CD1c-positive myeloid dendritic cell (primary cell): ENCODE measurements at regions not wholly inside any gene's neighbourhood (a gene's known extent, or its start where the extent isn't known, plus 50 kb on each side); places are given as distances from the start of the nearest gene placed in this dataset.
"Not testable (repeated sequence)": the region's sequence is repeated elsewhere in the genome, so short reads cannot be mapped to it uniquely, and the experiment has no call there.

Experiments used
- DNase-seq: peaks from one replicate; pipeline ENCODE4 v3.0.0-alpha.2; 2016; ENCODE audit errors: extremely low spot score

DNA sequence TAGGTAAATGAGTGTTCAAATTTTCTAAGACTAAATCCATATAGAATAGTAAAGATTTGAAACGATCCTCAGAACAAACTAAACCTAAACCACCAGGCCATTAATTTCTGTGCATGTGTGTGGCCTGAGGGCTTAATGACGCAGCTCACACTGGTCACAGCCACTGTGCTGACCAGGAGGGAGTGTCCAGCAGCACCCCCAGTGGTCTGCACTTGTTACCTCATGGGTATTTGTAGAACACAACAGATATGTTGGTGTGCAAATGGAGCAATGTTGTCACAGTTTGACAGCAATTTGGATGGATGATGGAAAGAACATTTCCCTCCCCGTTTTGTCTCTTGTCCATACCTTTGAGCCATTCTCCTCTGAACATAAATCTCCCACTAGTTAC is 122.4 kb upstream of the EXOC2 start:
- DNase-seq, result no peak

DNA sequence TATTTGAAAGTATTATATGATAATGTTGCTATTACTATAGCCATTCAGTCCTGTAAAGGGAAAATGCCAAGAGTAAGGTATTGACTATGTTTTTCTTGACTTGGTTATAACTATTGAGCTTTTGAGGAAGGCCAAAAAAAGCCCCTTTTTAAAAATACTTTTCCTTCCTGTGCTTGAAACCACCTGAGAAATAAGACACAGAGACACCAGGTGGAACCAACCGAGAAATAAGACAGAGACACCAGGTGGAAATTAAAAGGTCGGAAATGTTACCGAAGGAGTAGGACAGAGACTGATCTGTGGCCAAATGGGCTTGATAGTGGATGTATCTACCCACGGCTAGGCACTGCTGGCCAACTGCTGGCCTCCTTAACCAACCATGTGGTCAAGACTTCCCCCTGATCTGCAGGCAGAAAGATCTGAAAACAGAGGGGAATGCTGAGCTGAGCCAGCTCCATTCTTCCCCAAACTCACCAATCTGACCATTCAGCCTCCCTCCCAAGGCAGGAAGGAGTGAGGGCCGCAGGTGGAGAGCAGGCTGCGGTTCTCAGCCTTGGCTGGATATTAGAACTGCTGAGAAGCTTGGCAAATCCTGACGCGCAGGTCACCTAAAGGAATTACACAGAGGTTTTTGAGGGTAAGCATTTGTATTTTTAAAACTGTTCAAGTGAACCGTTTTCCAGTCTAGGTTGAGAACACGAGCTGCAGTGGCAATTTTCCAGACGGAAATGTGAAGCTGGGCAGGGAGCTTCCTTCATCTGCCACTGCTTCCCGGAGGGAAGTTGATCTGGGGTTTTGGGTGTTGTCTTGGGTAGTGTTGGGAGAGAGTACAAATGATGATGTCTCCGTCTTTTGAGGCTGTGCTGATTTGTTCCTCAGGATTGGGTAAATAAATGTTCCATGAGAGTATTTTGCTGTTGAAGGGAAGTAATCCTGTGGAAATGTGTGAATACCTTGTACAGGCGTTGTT is 121.7 kb upstream of the EXOC2 start:
- no peak for DNase-seq

DNA sequence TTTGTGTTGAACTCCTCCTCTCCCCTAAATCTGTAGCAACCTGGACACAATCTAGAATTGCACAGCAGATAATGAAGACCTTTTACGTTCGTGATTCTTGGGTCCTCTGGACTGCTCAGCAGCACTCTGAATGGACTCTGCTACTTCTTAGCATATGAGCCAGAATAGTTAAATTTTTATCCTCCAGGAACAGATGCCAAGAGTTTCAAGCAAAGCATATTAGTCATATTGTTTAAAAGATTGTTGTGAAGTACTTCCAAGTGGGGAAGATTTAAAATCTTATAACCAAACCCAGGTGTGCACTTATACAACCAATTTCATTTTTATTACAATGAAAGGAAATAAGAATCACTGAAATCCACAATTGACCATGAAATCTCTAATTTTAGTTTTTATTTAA is 118.9 kb upstream of the EXOC2 start:
- DNase-seq, result no peak

DNA sequence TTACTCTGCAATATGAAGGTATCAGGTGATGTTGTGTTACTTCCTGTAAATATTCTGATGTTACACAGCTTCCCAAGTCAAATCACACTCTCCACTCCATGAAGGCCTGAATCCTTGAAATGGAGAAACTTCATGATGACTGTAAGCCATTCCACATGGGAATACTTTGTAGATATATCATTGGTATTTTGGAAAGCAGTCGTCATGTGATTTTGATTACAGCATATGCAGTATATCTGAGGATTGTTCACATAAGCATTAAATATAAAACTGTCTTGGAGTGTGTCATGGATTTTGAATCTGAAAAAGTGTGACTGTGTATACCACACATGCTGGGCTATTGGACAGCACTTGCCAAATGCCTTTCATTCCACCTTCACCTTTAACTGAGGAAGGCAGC is 118.3 kb upstream of the EXOC2 start:
- DNase-seq, result no peak

DNA sequence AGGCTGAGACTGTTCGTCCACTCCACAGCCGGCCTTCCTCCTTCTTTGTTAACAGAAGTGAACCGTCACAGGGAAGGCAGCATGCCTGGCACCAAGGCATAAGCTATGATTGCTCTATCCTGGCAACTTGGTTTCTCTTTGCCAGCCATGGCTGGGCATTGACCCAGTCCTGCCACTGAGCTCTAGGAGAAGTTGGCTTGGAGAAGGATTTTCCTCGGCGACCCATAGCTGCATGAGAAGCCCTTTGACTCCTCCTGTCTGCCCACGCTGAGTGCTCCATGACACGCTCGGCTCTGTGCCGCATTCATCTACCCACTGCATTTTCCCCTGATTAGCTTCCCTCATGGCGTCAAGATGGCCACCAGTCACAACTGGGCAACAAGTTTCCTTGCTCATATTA is 111.8 kb upstream of the EXOC2 start:
- DNase-seq, result no peak

DNA sequence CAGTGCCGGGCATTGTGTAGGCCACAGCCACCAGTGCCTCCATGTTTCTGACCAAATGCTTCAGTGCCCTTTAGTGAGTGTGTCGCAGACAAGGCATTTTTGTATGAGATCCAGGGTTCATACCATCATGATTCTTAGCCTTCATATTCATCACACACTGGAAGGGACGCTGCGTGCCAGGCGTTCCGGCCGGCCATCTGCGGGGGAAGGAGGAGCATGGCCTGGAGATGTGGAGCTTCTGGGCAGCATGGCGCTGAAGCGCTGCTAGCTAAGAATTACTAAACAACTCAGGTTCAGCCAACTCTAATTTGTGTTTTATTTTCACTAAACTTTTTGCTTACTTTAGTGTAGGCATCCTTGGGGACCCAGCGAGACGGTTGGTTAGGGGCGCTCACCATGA is 111.4 kb upstream of the EXOC2 start:
- no peak for DNase-seq

DNA sequence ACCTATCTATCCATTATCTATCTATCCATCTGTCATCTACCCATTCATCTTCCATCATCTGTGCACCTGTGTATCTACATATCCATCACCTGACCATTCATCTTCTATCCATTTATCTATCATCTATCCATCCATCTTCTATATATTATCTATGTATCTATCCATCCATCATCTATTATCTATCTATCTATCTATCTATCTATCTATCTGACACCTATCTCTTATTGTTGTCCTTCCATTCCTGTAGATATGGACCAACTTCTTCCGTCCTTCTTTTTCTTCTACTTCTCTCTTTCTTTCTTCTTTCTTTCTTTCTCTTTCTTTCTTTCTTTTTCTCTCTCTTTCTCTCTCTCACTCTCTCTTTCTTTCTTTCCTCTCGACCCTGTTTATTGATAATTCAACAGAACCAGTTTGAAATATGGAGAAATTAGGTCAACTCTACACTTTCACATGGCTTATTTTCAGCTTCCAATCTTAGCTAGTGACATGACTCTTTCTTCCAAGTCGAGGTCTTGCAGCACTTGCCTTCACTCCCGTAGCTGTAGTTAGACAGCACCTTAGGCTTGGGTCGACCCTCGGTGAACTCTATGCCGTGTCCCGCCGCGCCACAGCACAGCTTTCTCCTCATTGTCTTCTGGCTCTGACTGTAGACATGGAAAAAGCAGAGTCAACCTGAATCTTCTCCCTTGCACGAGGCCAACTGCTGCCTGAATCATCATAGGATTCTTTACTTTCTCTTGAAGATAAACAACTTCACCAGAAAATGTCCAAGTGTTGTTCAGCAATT is 110.4 kb upstream of the EXOC2 start:
- no peak for DNase-seq

DNA sequence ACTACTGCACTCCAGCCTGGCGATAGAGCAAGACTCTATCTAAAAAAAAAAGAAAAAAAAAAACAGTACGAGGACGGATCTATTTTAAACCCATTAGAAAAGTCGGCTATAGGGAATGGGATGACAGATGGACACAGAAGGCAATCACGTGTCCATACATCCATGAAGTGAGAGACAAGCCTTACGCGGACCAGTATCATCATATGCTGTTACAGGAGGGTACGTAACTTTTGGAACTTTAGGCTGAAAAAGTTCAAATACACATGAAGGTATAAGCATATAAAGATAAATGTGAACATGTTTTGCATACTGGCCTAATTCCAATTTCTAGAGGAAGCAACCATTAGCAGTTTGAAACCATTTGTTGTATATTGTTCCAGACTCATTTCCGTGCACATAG is 109.8 kb upstream of the EXOC2 start:
- no peak for DNase-seq

DNA sequence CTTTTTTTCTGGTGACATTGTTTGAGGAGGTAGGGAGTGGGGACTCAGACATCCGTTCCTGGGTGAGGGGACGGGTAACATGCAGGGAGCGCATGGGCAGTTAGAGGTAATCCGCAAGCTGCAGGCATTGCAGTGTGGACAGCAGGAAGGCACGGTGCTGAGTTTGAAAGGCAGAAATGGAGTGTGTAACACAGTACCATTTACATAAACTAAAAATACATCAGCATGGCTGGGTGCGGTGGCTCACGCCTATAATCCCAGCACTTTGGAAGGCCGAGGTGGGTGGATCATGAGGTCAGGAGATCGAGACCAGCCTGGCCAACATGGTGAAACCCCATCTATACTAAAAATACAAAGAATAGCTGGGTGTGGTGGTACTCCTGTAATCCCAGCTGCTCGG is 109.3 kb upstream of the EXOC2 start:
- DNase-seq, result not testable (repeated sequence)

DNA sequence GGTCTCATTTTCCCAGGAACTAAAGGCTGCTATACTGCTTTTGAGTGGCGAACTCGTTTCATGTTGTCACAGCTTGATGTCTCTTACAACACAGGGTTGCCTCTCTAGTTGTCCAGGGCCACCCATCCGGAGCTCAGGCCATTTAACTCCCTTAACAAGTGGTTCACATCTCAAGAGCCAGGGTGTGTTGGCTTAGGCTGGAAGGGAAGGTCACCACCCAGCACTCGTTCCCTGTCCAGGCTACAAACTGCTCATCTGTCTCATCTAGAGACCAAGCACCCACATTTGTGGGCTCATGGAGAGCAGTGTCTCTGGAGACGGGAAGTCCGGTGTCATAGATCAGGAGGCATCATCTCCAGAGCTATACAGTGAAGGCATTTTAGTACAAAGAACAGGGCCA is 106.8 kb upstream of the EXOC2 start:
- no peak for DNase-seq

DNA sequence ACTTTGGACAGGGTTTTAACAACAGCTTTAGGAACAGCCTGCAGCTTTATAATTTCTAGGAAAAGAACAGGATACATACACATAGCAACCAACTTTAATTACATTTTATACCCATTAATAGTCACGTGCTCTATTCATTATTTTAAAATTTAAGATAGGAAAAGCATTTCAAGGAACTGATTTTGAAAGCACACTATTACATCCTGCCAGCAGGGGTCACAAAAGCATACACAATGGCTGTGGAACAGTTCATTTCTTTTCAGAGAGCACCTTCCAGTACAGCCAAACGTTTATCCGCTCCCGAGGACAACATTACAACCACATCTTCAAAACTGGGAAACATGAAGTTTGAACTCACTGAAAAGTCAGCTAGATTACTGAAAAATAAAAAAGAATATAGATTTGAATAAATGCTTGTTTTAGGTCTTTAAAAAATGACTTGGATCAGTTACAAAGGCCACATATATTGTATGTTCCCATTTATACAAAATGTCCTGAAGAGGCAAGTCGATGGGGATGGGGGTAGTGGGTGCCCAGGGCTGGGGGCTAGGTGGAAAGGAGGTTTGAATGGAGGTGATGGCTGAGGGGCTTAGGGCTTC is 104.6 kb upstream of the EXOC2 start:
- DNase-seq, result peak; percentile 58

DNA sequence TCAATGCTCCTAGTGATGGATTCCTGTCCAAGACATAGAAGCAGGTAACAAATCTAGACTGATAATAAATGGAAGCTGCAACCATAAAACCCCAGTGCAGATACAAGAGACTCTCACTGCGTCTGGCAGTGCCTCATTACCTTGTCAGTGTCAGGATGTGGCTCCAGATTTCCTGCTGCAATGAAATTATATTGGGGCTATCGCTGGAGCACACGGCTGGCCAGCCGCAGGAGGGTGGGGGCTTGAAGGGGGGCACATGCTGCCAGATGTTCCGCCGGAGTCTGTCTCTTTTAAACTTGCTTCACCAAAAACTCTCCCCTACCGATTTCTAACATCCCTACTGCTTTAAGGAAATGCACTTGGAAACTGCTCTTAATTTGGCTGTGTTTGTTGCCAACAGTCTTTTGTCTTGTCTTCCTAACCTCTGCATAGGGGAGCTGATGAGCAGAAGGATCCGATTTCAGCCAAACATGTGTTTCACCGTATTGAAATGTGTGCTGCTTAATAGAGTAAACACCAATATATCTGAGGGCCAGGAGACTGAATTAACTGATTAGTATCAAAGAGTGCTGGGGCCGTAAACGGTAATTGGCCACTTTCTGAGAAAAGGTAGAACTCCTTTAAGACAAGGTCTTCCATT is 102.2 kb upstream of the EXOC2 start:
- no peak for DNase-seq

DNA sequence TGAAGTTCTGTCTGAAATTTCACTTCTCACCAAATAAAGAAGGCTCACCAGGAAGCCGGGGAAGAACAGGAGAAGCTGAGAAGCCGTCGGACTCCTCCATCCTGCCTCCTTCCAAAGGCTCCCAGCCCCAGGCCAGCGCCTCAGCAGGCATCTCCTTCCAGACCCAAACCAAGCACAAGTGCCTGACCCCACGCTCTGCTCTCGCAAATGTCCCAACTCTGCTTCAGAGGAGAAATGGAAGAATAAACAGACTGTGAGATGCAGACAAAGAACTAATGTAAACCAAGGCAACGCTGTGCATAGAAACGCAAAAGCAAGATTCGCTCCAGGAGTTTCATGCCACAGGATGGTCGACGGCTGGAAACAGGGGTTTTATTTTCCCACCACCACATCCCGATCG is 100.3 kb upstream of the EXOC2 start:
- DNase-seq, result no peak

DNA sequence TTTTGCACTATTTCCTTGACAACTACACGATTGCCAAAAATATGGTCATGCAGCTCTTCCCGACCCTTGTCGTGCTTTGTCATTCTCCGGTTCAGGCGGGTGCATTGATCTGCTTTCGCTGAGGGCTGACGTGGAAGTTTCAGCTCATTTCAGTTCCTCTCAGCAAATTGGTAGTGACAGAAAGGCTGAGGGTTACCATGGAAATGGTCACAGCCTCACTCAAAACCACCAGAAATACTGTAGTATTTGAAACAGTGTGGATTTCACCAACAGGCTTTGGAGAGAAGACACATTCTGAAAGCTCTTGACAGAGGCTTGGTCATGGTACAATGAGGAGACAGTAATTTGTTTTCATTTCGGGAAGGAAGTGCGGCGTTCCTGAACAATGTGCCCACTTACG is 99.7 kb upstream of the EXOC2 start:
- DNase-seq, result peak; percentile 11

DNA sequence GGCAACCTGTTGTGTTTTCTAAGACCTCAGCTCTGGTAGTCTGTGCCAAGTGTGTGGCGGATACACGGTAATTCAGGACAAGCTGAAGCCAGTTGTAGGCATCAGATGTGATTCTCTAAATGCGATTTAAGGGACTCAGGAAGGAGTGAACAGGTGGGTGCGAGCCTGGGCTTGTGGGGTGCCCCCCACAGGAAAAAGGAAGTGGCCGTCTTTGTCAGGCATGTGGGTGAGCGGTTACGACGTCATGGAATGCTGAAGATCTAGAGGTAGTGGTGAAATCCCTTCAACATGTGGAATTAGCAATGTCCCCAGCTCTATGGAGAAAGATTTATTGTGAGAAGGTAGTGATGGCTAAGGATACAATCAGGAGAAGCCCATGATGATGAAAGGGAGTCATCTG is 95.1 kb upstream of the EXOC2 start:
- no peak for DNase-seq

DNA sequence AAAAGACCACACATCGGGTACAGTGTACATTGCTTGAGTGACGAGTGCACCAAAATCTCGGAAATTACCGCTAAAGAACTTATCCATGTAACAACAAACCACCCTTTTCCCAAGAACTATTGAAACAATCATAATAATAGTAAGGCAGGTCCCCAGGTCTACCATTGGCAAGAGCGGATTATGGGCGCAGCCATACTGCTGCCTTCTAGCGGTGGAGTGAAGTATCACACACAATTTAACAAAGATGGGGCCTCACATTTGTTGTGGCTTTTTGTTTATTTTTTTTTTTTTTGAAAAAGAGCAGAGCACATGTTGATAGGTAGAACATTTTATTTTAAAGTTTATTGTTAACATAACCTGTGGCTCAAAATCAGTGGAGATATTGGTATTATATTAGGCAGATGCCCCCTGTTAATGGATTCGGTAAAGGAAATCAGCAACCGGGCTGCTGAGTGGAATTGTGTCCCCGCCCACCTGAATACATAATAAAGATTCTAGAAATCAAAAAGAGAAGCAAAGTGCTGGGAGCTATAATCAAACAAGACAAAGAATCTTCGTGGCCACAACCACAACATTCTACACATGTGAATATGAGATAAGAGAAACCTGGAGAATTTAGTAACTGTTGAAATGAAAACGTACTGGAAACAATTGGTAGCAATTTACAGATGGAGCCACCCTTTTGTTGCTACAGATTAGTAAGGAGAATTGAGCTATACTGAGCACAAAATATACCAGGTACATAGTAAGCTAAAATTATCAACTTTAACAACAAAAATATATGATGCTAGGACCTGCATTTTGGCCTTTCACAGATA is 94.2 kb upstream of the EXOC2 start:
- peak; percentile 32 for DNase-seq

DNA sequence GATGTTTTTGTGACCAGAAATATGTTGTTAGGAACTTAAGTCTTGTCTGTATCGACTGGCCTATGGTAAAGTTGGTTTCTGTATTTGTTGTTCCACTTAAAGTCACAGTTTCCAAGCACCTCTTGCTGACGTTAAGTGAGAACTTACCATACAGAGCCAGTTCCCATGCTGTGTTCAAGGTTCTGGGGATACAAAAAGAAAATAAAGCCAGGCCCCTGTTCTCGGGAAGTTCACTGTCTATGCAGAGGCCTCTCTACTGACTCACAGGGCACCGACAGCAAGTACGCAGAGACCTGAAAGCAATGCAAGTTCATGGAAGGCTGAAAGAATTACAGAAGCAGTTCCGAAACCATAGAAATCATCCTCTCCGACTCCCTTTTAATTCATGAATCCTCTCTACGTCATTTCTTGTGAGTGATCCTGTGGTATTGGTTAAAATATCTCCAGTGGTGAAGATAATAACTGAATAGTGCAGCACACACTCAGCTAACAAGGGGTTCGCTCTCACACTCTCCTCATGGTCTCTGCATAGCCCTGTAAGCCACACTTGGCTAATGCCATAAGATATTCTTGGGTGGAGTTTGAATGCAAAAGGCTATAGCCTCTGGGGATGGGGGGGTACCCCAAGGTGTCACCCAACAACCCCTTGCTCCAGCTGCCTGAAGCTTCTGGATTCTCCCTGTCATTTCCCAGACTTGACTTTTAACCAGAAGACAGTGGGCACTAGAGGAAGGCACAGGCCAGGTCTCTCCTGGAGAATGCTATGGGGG is 91.2 kb upstream of the EXOC2 start:
- DNase-seq, result no peak

DNA sequence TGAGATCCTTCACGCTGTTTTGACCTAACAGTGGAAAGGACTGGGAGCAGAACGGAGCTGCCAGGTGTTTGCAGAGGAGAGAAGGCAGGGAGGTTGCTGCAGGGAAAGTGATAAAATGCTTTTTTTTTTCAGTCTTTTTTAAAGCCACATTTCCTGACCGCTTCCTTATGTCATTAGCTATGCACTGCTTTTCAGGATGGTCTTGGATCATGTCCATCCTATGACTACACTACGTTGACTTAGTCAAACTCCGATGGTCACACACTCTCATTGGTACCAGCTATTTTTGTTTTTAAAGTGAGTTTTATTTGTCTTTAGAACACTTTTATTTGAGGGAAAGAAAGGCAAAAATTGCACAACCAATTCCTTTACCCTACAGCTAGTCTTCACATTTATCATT is 89.2 kb upstream of the EXOC2 start:
- DNase-seq, result no peak

DNA sequence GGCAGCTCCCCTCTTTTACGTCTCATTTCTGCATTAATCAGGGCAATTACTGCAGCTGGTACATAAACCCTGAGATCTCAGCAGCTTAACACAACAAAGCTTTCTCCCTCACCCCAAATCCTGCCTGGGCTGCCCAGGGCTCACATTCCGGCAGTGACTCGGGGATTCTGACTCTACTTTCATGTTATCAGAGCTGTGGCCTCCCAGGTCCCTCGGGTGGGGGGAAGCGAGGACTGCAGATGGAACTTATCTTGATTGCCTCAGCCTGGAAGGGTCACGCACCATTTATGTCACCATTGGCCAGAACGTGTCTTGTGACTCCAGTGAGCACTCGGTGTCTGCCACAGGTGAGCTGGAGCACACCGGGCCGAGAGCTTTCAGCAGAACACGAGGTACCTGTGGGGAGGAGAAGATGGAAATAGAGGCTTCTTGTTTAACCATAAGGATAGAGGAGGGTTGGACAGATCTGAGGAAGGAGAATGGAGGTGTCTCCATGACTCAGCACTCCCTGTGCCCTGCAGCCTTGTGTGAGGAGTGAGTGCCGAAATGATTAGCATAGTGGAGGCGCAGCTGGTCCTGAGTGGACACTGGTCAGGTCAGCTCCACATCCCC is 88.5 kb upstream of the EXOC2 start:
- no peak for DNase-seq

DNA sequence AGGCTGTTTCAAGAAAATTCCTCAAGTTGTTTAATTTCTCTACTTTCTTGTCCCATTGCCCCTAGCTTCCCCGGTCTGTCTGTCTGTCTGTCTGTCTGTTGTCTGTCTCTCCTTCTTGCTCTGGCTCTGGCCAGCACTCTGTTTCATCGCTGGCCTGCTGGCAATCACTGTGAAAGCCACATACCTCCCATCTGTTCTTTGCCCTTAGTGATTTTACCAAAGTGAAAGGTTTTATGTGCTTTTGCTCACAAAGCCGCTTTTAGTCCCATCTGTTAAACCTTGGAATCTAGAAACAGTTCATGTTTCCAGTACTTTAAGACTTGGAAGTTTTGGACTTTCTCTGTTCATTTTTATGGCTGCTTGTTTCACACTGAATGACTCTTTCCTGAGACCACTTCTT is 87.8 kb upstream of the EXOC2 start:
- DNase-seq, result no peak
